H1 (cell line): ENCODE measurements at regions not wholly inside any gene's neighbourhood (a gene's known extent, or its start where the extent isn't known, plus 50 kb on each side); places are given as distances from the start of the nearest gene placed in this dataset.

Experiments
- CTCF ChIA-PET: fragments of 300-600 bp; sonication (Branson Sonifier 250); formaldehyde crosslinking; loops from one replicate; lab custom pipeline; 2021; ENCODE audit not compliant: partially characterized antibody; lab: Charles Lee
- POLR2A ChIA-PET: fragments of 300-600 bp; sonication (Branson Sonifier 250); formaldehyde crosslinking; loops from one replicate; lab custom pipeline; 2021; ENCODE audit warnings: inconsistent platforms; ENCODE audit not compliant: partially characterized antibody; lab: Charles Lee
- DNase-seq, 2 experiments: peaks; one replicate each; pipeline versions ENCODE4 v3.0.0 to v3.0.0-alpha.2; 2010 to 2022; ENCODE audit warnings: low spot score in 2 of 2, low read depth in 1 of 2, mixed read lengths in 1 of 2
- FAIRE-seq: peaks from 2 replicates; lab custom pipeline; 2011; peaks lifted over from hg19 to GRCh38; lab: Jason Lieb, UNC
- H2AFZ ChIP-seq: 2 replicates; pipeline ENCODE4 v1.8.1; 2012; ENCODE audit warnings: low read length, inconsistent platforms
- H2AK5ac ChIP-seq: 2 replicates; pipeline ENCODE4 v1.6.1; 2013; ENCODE audit warnings: low read depth, low read length
- H2BK120ac ChIP-seq: replicated peaks from 2 replicates; pipeline ENCODE3; 2013; ENCODE audit warnings: low read depth, low read length, inconsistent platforms
- H2BK12ac ChIP-seq: 2 replicates; pipeline ENCODE4 v1.6.1; 2013; ENCODE audit warnings: low read depth, low read length
- H2BK15ac ChIP-seq: 2 replicates; pipeline ENCODE4 v1.6.1; 2013; ENCODE audit warnings: low read length
- H2BK20ac ChIP-seq: 2 replicates; pipeline ENCODE4 v1.6.1; 2013; ENCODE audit warnings: low read length
- H2BK5ac ChIP-seq: 2 replicates; pipeline ENCODE4 v1.6.1; 2013; ENCODE audit warnings: low read depth, low read length
- H3K14ac ChIP-seq: 2 replicates; pipeline ENCODE4 v1.6.1; 2013; ENCODE audit warnings: inconsistent platforms; ENCODE audit not compliant: insufficient read length
- H3K18ac ChIP-seq: 2 replicates; pipeline ENCODE4 v1.6.1; 2013; ENCODE audit warnings: low read length; ENCODE audit errors: extremely low read depth
- H3K23ac ChIP-seq: 2 replicates; pipeline ENCODE4 v1.6.1; 2013; ENCODE audit warnings: inconsistent platforms; ENCODE audit not compliant: insufficient read length
- H3K23me2 ChIP-seq: 2 replicates; pipeline ENCODE4 v1.6.1; 2013; ENCODE audit warnings: low read depth, low read length
- H3K27ac ChIP-seq: 2 replicates; pipeline ENCODE4 v1.6.1; 2011; ENCODE audit warnings: low read depth, low read length, inconsistent platforms
- H3K27me3 ChIP-seq, 4 experiments: replicated peaks in 1 of 4; 1 replicate in 1 of 4; 2 replicates in 3 of 4; pipeline versions ENCODE4 v1.6.1 to v1.8.1; 2011 to 2013; ENCODE audit warnings: low read length in 3 of 4, mild to moderate bottlenecking in 3 of 4, inconsistent platforms in 2 of 4, mixed read lengths in 2 of 4, moderate library complexity in 1 of 4; ENCODE audit not compliant: control insufficient read depth in 3 of 4, insufficient read depth in 3 of 4; ENCODE audit errors: extremely low read depth in 1 of 4
- H3K36me3 ChIP-seq, 4 experiments: 2 replicates each; pipeline versions ENCODE4 v1.6.1 to v1.8.1; 2011 to 2013; ENCODE audit warnings: mild to moderate bottlenecking in 4 of 4, low read length in 3 of 4, moderate library complexity in 2 of 4, control low read depth in 1 of 4, inconsistent platforms in 1 of 4; ENCODE audit not compliant: insufficient read depth in 4 of 4, control insufficient read depth in 2 of 4
- H3K4ac ChIP-seq: replicated peaks from 2 replicates; pipeline ENCODE3; 2013; ENCODE audit warnings: low read length, low read depth, mixed read lengths, inconsistent platforms; ENCODE audit not compliant: insufficient read length
- H3K4me1 ChIP-seq, 4 experiments: replicated peaks in 1 of 4; 1 replicate in 1 of 4; 2 replicates in 3 of 4; pipeline versions ENCODE4 v1.6.1 to v1.8.1; 2011 to 2013; ENCODE audit warnings: low read length in 3 of 4, inconsistent platforms in 2 of 4, mixed read lengths in 1 of 4; ENCODE audit not compliant: insufficient read depth in 4 of 4, control insufficient read depth in 3 of 4
- H3K4me2 ChIP-seq, 2 experiments: 2 replicates each; pipeline versions ENCODE4 v1.6.1 to v1.8.1; 2011 to 2013; ENCODE audit warnings: low read depth in 2 of 2, low read length in 2 of 2, control low read depth in 1 of 2, inconsistent platforms in 1 of 2, mild to moderate bottlenecking in 1 of 2; ENCODE audit not compliant: insufficient read depth in 1 of 2
- H3K4me3 ChIP-seq, 4 experiments: fragments of 200-600, 300-600 bp in 1 of 4; sonication (generic), shearing (Covaris generic), sonication (Bioruptor Twin) in 1 of 4; 2 replicates each; pipeline versions ENCODE4 v1.5.1 to v1.8.1; 2011 to 2016; ENCODE audit warnings: low read length in 4 of 4, low read depth in 3 of 4, control low read depth in 2 of 4, inconsistent platforms in 2 of 4, mild to moderate bottlenecking in 2 of 4, mixed read lengths in 1 of 4, moderate library complexity in 1 of 4; ENCODE audit not compliant: insufficient read depth in 2 of 4; ENCODE audit errors: extremely low read depth in 1 of 4
- H3K56ac ChIP-seq: replicated peaks from 2 replicates; pipeline ENCODE3; 2013; ENCODE audit warnings: low read depth, mild to moderate bottlenecking, mixed read lengths, low read length, inconsistent platforms; ENCODE audit not compliant: insufficient read length
- H3K79me1 ChIP-seq: 2 replicates; pipeline ENCODE4 v1.6.1; 2013; ENCODE audit warnings: low read depth, low read length, control low read depth
- H3K79me2 ChIP-seq, 2 experiments: 2 replicates each; pipeline versions ENCODE4 v1.6.1 to v1.8.1; 2012 to 2013; ENCODE audit warnings: low read length in 2 of 2, mild to moderate bottlenecking in 2 of 2, inconsistent platforms in 1 of 2; ENCODE audit not compliant: insufficient read depth in 2 of 2, control insufficient read depth in 1 of 2
- H3K9ac ChIP-seq, 4 experiments: replicated peaks in 1 of 4; 1 replicate in 1 of 4; 2 replicates in 3 of 4; pipeline versions ENCODE4 v1.6.1 to v1.8.1; 2011 to 2013; ENCODE audit warnings: low read depth in 3 of 4, low read length in 3 of 4, control low read depth in 2 of 4, mild to moderate bottlenecking in 2 of 4, moderate library complexity in 2 of 4, inconsistent platforms in 1 of 4; ENCODE audit errors: extremely low read depth in 1 of 4
- H3K9me3 ChIP-seq, 2 experiments: 2 replicates each; pipeline versions ENCODE4 v1.6.1 to v1.8.1; 2012 to 2013; ENCODE audit warnings: mild to moderate bottlenecking in 2 of 2, moderate library complexity in 2 of 2, control low read depth in 1 of 2, inconsistent platforms in 1 of 2, low read depth in 1 of 2, low read length in 1 of 2, mixed read lengths in 1 of 2; ENCODE audit not compliant: insufficient read depth in 2 of 2
- H4K20me1 ChIP-seq, 2 experiments: replicated peaks in 1 of 2; 2 replicates each; pipeline versions ENCODE3 to v1.8.1; 2011 to 2013; ENCODE audit warnings: inconsistent platforms in 2 of 2, low read length in 2 of 2, mild to moderate bottlenecking in 1 of 2; ENCODE audit not compliant: insufficient read depth in 2 of 2, control insufficient read depth in 1 of 2
- H4K5ac ChIP-seq: 2 replicates; pipeline ENCODE4 v1.6.1; 2013; ENCODE audit warnings: low read length, low read depth, mixed read lengths, inconsistent platforms; ENCODE audit not compliant: insufficient read length
- H4K8ac ChIP-seq: 2 replicates; pipeline ENCODE4 v1.8.0; 2013; ENCODE audit warnings: mild to moderate bottlenecking, moderate library complexity, low read length, inconsistent platforms; ENCODE audit not compliant: insufficient read depth; ENCODE audit errors: extremely low read depth
- H4K91ac ChIP-seq: replicated peaks from 2 replicates; pipeline ENCODE3; 2013; ENCODE audit warnings: low read length, mixed read lengths, inconsistent platforms; ENCODE audit not compliant: insufficient read length
- BACH1 ChIP-seq: IDR thresholded peaks from 2 replicates; pipeline ENCODE4 v1.6.1; 2012; ENCODE audit warnings: low read length, improper control_type of control experiment
- BCL11A ChIP-seq, 2 experiments: IDR thresholded peaks; one replicate each; pipeline ENCODE4 v1.6.1; 2011; ENCODE audit warnings: low read depth in 2 of 2, low read length in 2 of 2, mild to moderate bottlenecking in 2 of 2
- BRCA1 ChIP-seq: IDR thresholded peaks from 2 replicates; pipeline ENCODE4 v1.6.1; 2012; ENCODE audit warnings: low read depth, low read length, improper control_type of control experiment
- CBX5 ChIP-seq: fragments of 300-800, 300-1000 bp; sonication (generic); IDR thresholded peaks from 2 replicates; pipeline ENCODE4 v1.7.1; 2016; ENCODE audit warnings: antibody characterized with exemption, low read length, low read depth
- CEBPB ChIP-seq: IDR thresholded peaks from 2 replicates; pipeline ENCODE4 v1.6.1; 2012; ENCODE audit warnings: low read depth, low read length
- GTF2F1 ChIP-seq: IDR thresholded peaks from 2 replicates; pipeline ENCODE4 v1.6.1; 2012; ENCODE audit warnings: low read depth, low read length, improper control_type of control experiment, borderline replicate concordance
- HDAC2 ChIP-seq, 2 experiments: fragments of 300-600 bp in 1 of 2; sonication (generic) in 1 of 2; IDR thresholded peaks; 2 replicates each; pipeline ENCODE4 v1.6.1; 2011 to 2012; ENCODE audit warnings: low read depth in 2 of 2, low read length in 2 of 2, mild to moderate bottlenecking in 2 of 2, moderate library complexity in 2 of 2, borderline replicate concordance in 1 of 2, inconsistent platforms in 1 of 2
- KDM4A ChIP-seq: IDR thresholded peaks from one replicate; pipeline ENCODE4 v1.7.1; 2012; ENCODE audit warnings: low read depth, mild to moderate bottlenecking, moderate library complexity, low read length, inconsistent platforms; ENCODE audit not compliant: severe bottlenecking
- PHF8 ChIP-seq: fragments of 200-600 bp; sonication (generic); conservative IDR thresholded peaks from 2 replicates; pipeline ENCODE4 v1.7.1; 2012; ENCODE audit warnings: low read depth, mild to moderate bottlenecking, inconsistent platforms, low read length, moderate library complexity
- POLR2AphosphoS5 ChIP-seq: IDR thresholded peaks from 2 replicates; pipeline ENCODE4 v1.6.1; 2011; ENCODE audit warnings: low read depth, low read length
- RBBP5 ChIP-seq: IDR thresholded peaks from 2 replicates; pipeline ENCODE4 v1.7.1; 2012; ENCODE audit warnings: low read depth, mild to moderate bottlenecking, inconsistent platforms, low read length, moderate library complexity, borderline replicate concordance
- RFX5 ChIP-seq: IDR thresholded peaks from 2 replicates; pipeline ENCODE4 v1.6.1; 2011; ENCODE audit warnings: low read depth, low read length, improper control_type of control experiment, borderline replicate concordance
- RNF2 ChIP-seq: fragments of 200-900, 300-1000 bp; sonication (generic); IDR thresholded peaks from 2 replicates; pipeline ENCODE4 v1.7.1; 2016; ENCODE audit warnings: borderline replicate concordance, low read depth, mild to moderate bottlenecking, antibody characterized with exemption, low read length; ENCODE audit not compliant: poor library complexity, severe bottlenecking; ENCODE audit errors: missing control alignments
- TAF7 ChIP-seq: optimal IDR thresholded peaks from 2 replicates; pipeline ENCODE3; 2011; ENCODE audit warnings: low read depth, mild to moderate bottlenecking, inconsistent platforms, low read length, moderate library complexity, borderline replicate concordance
- ZNF274 ChIP-seq: IDR thresholded peaks from 2 replicates; pipeline ENCODE4 v1.7.0; 2012; ENCODE audit warnings: low read length, borderline replicate concordance; ENCODE audit errors: extremely low read depth
- WGBS, 2 experiments: shearing (Covaris generic) in 1 of 2; methylation state at CpG; one replicate each; pipeline versions ENCODE4 v1.1.6 to v1.1.7; 2013 to 2015; ENCODE audit warnings: low lambda C conversion rate in 2 of 2, mixed read lengths in 2 of 2, inconsistent platforms in 1 of 2, low coverage in 1 of 2, missing lambda C conversion rate in 1 of 2; ENCODE audit not compliant: insufficient replicate concordance in 2 of 2, insufficient coverage in 1 of 2, insufficient read length in 1 of 2; ENCODE audit errors: extremely low coverage in 1 of 2, missing lambda C conversion rate in 1 of 2; 5-methylcytosine and 5-hydroxymethylcytosine counted together

GRCh38 chr21:20667931-20668330, 330.3 kb upstream of the NCAM2 start:
- no peak overlapping the region for H3K4me3 ChIP-seq
- peaks cover 0 to 4% (median 0%) of the 10 kb centered on the region in 4 experiments; a peak in 1 of 8 replicates for H3K36me3 ChIP-seq
- H3K79me1 ChIP-seq: no peaks in the 10 kb centered on the region
- WGBS, 2 experiments: 93% methylated on average over 2 of the region's 2 CpGs; no CpG with 5 or more reads in 1 of the 2 experiments
- H4K91ac ChIP-seq: no peak overlapping the region
- peaks cover 15 to 22% of the 10 kb centered on the region in 2 experiments for H3K9me3 ChIP-seq
- H3K4ac ChIP-seq: no peak overlapping the region
- no peak overlapping the region for H4K8ac ChIP-seq
- no peak overlapping the region for H2BK15ac ChIP-seq
- no peak overlapping the region for H3K4me2 ChIP-seq
- H3K14ac ChIP-seq: no peak overlapping the region
- H3K23ac ChIP-seq: no peak overlapping the region
- no peak overlapping the region for H2BK12ac ChIP-seq
- H2BK120ac ChIP-seq: no peak overlapping the region
- ChIA-PET POLR2A (no interaction called here), CTCF (no interaction called here)
- H3K23me2 ChIP-seq: no peaks in the 10 kb centered on the region
- no peak overlapping the region for H2BK5ac ChIP-seq
- 0 out of 2 replicates have a peak overlapping the region, but pooled peaks have one; percentile 15 for H2BK20ac ChIP-seq
- H3K56ac ChIP-seq: no peak overlapping the region
- H3K4me1 ChIP-seq: no peaks in the 10 kb centered on the region; a peak in 1 of 7 replicates
- H2AK5ac ChIP-seq: no peak overlapping the region
- DNase-seq (no peak), FAIRE-seq (no peak)
- H2AFZ ChIP-seq: no peak overlapping the region
- H3K18ac ChIP-seq: no peak overlapping the region
- no peaks in the 10 kb centered on the region for H4K20me1 ChIP-seq
- no peak overlapping the region for H3K27ac ChIP-seq
- H3K9ac ChIP-seq: no peak overlapping the region
- no peaks in the 10 kb centered on the region for H3K79me2 ChIP-seq
- H4K5ac ChIP-seq: no peak overlapping the region
- H3K27me3 ChIP-seq: no peaks in the 10 kb centered on the region
- TF ChIP-seq KDM4A: no peak
- TF ChIP-seq TAF7: no peak
- TF ChIP-seq BACH1: no peak
- TF ChIP-seq ZNF274: no peak
- TF ChIP-seq HDAC2 (IDR thresholded peaks at IDR 0.05; ENCODE audit: borderline replicate concordance in 1 of 2, low read depth in 2 of 2, low read length in 2 of 2): no peak
- TF ChIP-seq BCL11A (IDR thresholded peaks at IDR 0.05; ENCODE audit: low read depth in 2 of 2, low read length in 2 of 2): no peak
- no peak for TF ChIP-seq GTF2F1
- TF ChIP-seq RBBP5: no peak
- TF ChIP-seq RNF2: no peak
- TF ChIP-seq BRCA1: no peak
- TF ChIP-seq CEBPB: no peak
- no peak for TF ChIP-seq CBX5
- TF ChIP-seq POLR2AphosphoS5: no peak
- TF ChIP-seq PHF8: no peak
- TF ChIP-seq RFX5: no peak
